Activated CD4-positive, alpha-beta memory T cell treated with anti-CD3 and anti-CD28 coated beads, Interleukin-2, amount 10 ng/mL, durations not matched to agents 7 days and 5 days (primary cell): ENCODE measurements at regions not wholly inside any gene's neighbourhood (a gene's known extent, or its start where the extent isn't known, plus 50 kb on each side); places are given as distances from the start of the nearest gene placed in this dataset.

Source experiments
- CTCF ChIA-PET: fragments of 350-600 bp; sonication (Branson Sonifier 250); formaldehyde crosslinking; loops from one replicate; lab custom pipeline; 2021; ENCODE audit warnings: antibody characterized with exemption, inconsistent platforms; lab: Charles Lee
- POLR2A ChIA-PET: fragments of 350-600 bp; sonication (Branson Sonifier 250); formaldehyde crosslinking; loops from one replicate; lab custom pipeline; 2021; ENCODE audit warnings: antibody characterized with exemption; lab: Charles Lee
- DNase-seq: peaks from one replicate; pipeline ENCODE4 v3.0.0-alpha.2; 2020
- H3K27ac Mint-ChIP-seq: one replicate; pipeline ENCODE4 v1.8.0; 2021; ENCODE audit warnings: mild to moderate bottlenecking, mixed read lengths
- H3K27me3 Mint-ChIP-seq: one replicate; pipeline ENCODE4 v1.8.0; 2021; ENCODE audit warnings: mixed read lengths
- H3K36me3 Mint-ChIP-seq: one replicate; pipeline ENCODE4 v1.8.0; 2021; ENCODE audit warnings: low read depth, mixed read lengths
- H3K4me1 Mint-ChIP-seq: one replicate; pipeline ENCODE4 v1.8.0; 2021; ENCODE audit warnings: mixed read lengths
- H3K4me3 Mint-ChIP-seq: one replicate; pipeline ENCODE4 v1.8.0; 2021; ENCODE audit warnings: mild to moderate bottlenecking, mixed read lengths
- H3K9me3 Mint-ChIP-seq: one replicate; pipeline ENCODE4 v1.8.0; 2021; ENCODE audit warnings: mixed read lengths

GRCh38 chr2:7971841-7972240 is 710.0 kb upstream of the ID2 start:
- no peak for DNase-seq
- Mint-ChIP-seq H3K27ac (no peak overlapping the region), H3K4me1 (no peaks in the 10 kb centered on the region), H3K27me3 (peaks cover 2% of the 10 kb centered on the region), H3K4me3 (no peak overlapping the region), H3K36me3 (peaks cover 4% of the 10 kb centered on the region), H3K9me3 (no peaks in the 10 kb centered on the region)
- POLR2A ChIA-PET: no interaction called here
- CTCF ChIA-PET: no interaction called here

- ChIA-PET CTCF (no interaction called here), POLR2A (no interaction called here)
- peaks cover 4% of the 10 kb centered on the region for H3K36me3 Mint-ChIP-seq
- peaks cover 2% of the 10 kb centered on the region for H3K27me3 Mint-ChIP-seq
- H3K27ac Mint-ChIP-seq: no peak overlapping the region
- H3K4me1 Mint-ChIP-seq: peaks cover 3% of the 10 kb centered on the region
- H3K9me3 Mint-ChIP-seq: no peaks in the 10 kb centered on the region
- no peak overlapping the region for H3K4me3 Mint-ChIP-seq
- no peak for DNase-seq
These were observed 709.2 kb upstream of the ID2 start for GRCh38 chr2:7972670-7973069.

- Mint-ChIP-seq H3K9me3 (no peaks in the 10 kb centered on the region), H3K27me3 (peaks cover 2% of the 10 kb centered on the region), H3K4me1 (peaks cover 14% of the 10 kb centered on the region), H3K4me3 (no peak overlapping the region), H3K36me3 (peaks cover 4% of the 10 kb centered on the region), H3K27ac (no peak overlapping the region)
- no peak for DNase-seq
- ChIA-PET CTCF (no interaction called here), POLR2A (no interaction called here)
These were observed 707.9 kb upstream of the ID2 start for GRCh38 chr2:7973801-7974480.

- CTCF ChIA-PET: no interaction called here
- Mint-ChIP-seq H3K4me1 (peaks cover 14% of the 10 kb centered on the region), H3K4me3 (no peak overlapping the region), H3K27me3 (peaks cover 2% of the 10 kb centered on the region), H3K9me3 (peaks cover 3% of the 10 kb centered on the region), H3K27ac (no peak overlapping the region), H3K36me3 (peaks cover 4% of the 10 kb centered on the region)
- POLR2A ChIA-PET: no interaction called here
- DNase-seq: no peak
These were observed 706.9 kb upstream of the ID2 start for GRCh38 chr2:7974936-7975335.

- Mint-ChIP-seq H3K4me3 (no peak overlapping the region), H3K36me3 (peaks cover 4% of the 10 kb centered on the region), H3K27ac (no peak overlapping the region), H3K27me3 (peaks cover 2% of the 10 kb centered on the region), H3K9me3 (peaks cover 3% of the 10 kb centered on the region), H3K4me1 (peaks cover 14% of the 10 kb centered on the region)
- ChIA-PET CTCF (no interaction called here), POLR2A (no interaction called here)
- DNase-seq: no peak
These were observed 705.6 kb upstream of the ID2 start for GRCh38 chr2:7976206-7976605.

- DNase-seq: no peak
- Mint-ChIP-seq H3K4me1 (peaks cover 17% of the 10 kb centered on the region), H3K27ac (peak overlapping the region; percentile 65), H3K4me3 (no peak overlapping the region), H3K36me3 (peaks cover 7% of the 10 kb centered on the region), H3K27me3 (no peaks in the 10 kb centered on the region), H3K9me3 (peaks cover 9% of the 10 kb centered on the region)
- ChIA-PET POLR2A (interaction anchor here (1.7 kb wide), 1 partner anchor 704 kb away, joined by 5 read pairs; the partner anchor contains the start of gene ID2), CTCF (interaction anchor here (1.2 kb wide), 1 partner anchor 566 kb away, joined by 3 read pairs; no protein-coding TSS in a partner anchor)
These were observed 703.9 kb upstream of the ID2 start for GRCh38 chr2:7977981-7978380.

GRCh38 chr2:7982054-7982453 is 699.8 kb upstream of the ID2 start:
- CTCF ChIA-PET: no interaction called here
- POLR2A ChIA-PET: no interaction called here
- Mint-ChIP-seq H3K9me3 (peaks cover 13% of the 10 kb centered on the region), H3K4me3 (no peak overlapping the region), H3K27ac (no peak overlapping the region), H3K4me1 (peaks cover 39% of the 10 kb centered on the region), H3K27me3 (no peaks in the 10 kb centered on the region), H3K36me3 (peaks cover 3% of the 10 kb centered on the region)
- no peak for DNase-seq

GRCh38 chr2:7983451-7983850 is 698.4 kb upstream of the ID2 start:
- peaks cover 30% of the 10 kb centered on the region for H3K4me1 Mint-ChIP-seq
- H3K27ac Mint-ChIP-seq: no peak overlapping the region
- ChIA-PET POLR2A (no interaction called here), CTCF (interaction anchor here (0.6 kb wide), 1 partner anchor 640 kb away, joined by 3 read pairs; no protein-coding TSS in a partner anchor)
- H3K36me3 Mint-ChIP-seq: peaks cover 3% of the 10 kb centered on the region
- DNase-seq: no peak
- peaks cover 13% of the 10 kb centered on the region for H3K9me3 Mint-ChIP-seq
- no peaks in the 10 kb centered on the region for H3K27me3 Mint-ChIP-seq
- no peak overlapping the region for H3K4me3 Mint-ChIP-seq

- CTCF ChIA-PET: no interaction called here
- H3K4me1 Mint-ChIP-seq: peaks cover 27% of the 10 kb centered on the region
- peaks cover 3% of the 10 kb centered on the region for H3K36me3 Mint-ChIP-seq
- POLR2A ChIA-PET: no interaction called here
- no peaks in the 10 kb centered on the region for H3K27me3 Mint-ChIP-seq
- peaks cover 13% of the 10 kb centered on the region for H3K9me3 Mint-ChIP-seq
- no peak overlapping the region for H3K27ac Mint-ChIP-seq
- DNase-seq: no peak
- no peak overlapping the region for H3K4me3 Mint-ChIP-seq
These were observed 697.9 kb upstream of the ID2 start for GRCh38 chr2:7983912-7984311.

GRCh38 chr2:7984693-7985353 is 697.0 kb upstream of the ID2 start:
- CTCF ChIA-PET: no interaction called here

GRCh38 chr2:7986431-7986830 is 695.4 kb upstream of the ID2 start:
- Mint-ChIP-seq H3K4me1 (peaks cover 27% of the 10 kb centered on the region), H3K36me3 (peaks cover 3% of the 10 kb centered on the region), H3K27me3 (no peaks in the 10 kb centered on the region), H3K9me3 (peaks cover 9% of the 10 kb centered on the region), H3K4me3 (no peak overlapping the region), H3K27ac (no peak overlapping the region)
- CTCF ChIA-PET: no interaction called here
- POLR2A ChIA-PET: no interaction called here
- DNase-seq: no peak

More at GRCh38 chr2:7984693-7985353, 697.0 kb upstream of the ID2 start:
- Mint-ChIP-seq H3K27ac (peak overlapping the region; percentile 3), H3K4me3 (no peak overlapping the region), H3K4me1 (peaks cover 27% of the 10 kb centered on the region), H3K27me3 (no peaks in the 10 kb centered on the region), H3K9me3 (peaks cover 9% of the 10 kb centered on the region), H3K36me3 (peaks cover 3% of the 10 kb centered on the region)
- POLR2A ChIA-PET: no interaction called here
- DNase-seq: no peak

- H3K36me3 Mint-ChIP-seq: no peaks in the 10 kb centered on the region
- H3K27me3 Mint-ChIP-seq: no peaks in the 10 kb centered on the region
- H3K9me3 Mint-ChIP-seq: peaks cover 4% of the 10 kb centered on the region
- no peak overlapping the region for H3K4me3 Mint-ChIP-seq
- H3K4me1 Mint-ChIP-seq: peaks cover 23% of the 10 kb centered on the region
- CTCF ChIA-PET: no interaction called here
- POLR2A ChIA-PET: no interaction called here
- H3K27ac Mint-ChIP-seq: no peak overlapping the region
- no peak for DNase-seq
These were observed 693.9 kb upstream of the ID2 start for GRCh38 chr2:7987992-7988391.

- Mint-ChIP-seq H3K4me3 (no peak overlapping the region), H3K27me3 (no peaks in the 10 kb centered on the region), H3K4me1 (peaks cover 18% of the 10 kb centered on the region), H3K27ac (no peak overlapping the region), H3K9me3 (peaks cover 1% of the 10 kb centered on the region), H3K36me3 (no peaks in the 10 kb centered on the region)
- POLR2A ChIA-PET: no interaction called here
- CTCF ChIA-PET: no interaction called here
- DNase-seq: no peak
These were observed 693.4 kb upstream of the ID2 start for GRCh38 chr2:7988440-7988839.

GRCh38 chr2:7989823-7990222 is 692.0 kb upstream of the ID2 start:
- no peaks in the 10 kb centered on the region for H3K27me3 Mint-ChIP-seq
- H3K27ac Mint-ChIP-seq: no peak overlapping the region
- H3K4me1 Mint-ChIP-seq: peaks cover 11% of the 10 kb centered on the region
- DNase-seq: no peak
- no peaks in the 10 kb centered on the region for H3K36me3 Mint-ChIP-seq
- no peak overlapping the region for H3K4me3 Mint-ChIP-seq
- POLR2A ChIA-PET: no interaction called here
- H3K9me3 Mint-ChIP-seq: no peaks in the 10 kb centered on the region
- CTCF ChIA-PET: no interaction called here
